GM18868 (cell line): ENCODE measurements at regions not wholly inside any gene's neighbourhood (a gene's known extent, or its start where the extent isn't known, plus 50 kb on each side); places are given as distances from the start of the nearest gene placed in this dataset.

Source experiments
- ATAC-seq: cut with Tn5 transposase; IDR thresholded peaks from one replicate; pipeline ENCODE4 v1.9.1; 2021; ENCODE audit warnings: mild to moderate bottlenecking, moderate library complexity; ENCODE audit not compliant: unreplicated experiment

- ATAC-seq = peak; percentile 63
Measured at GRCh38 chr3:150074697-150075416, 104.2 kb upstream of the PFN2 start.

- ATAC-seq = peak; percentile 74
Measured at GRCh38 chr3:150074277-150074676, 103.6 kb upstream of the PFN2 start.

GRCh38 chr3:150073513-150073912 is 102.8 kb upstream of the PFN2 start:
- ATAC-seq = no peak

GRCh38 chr3:150073031-150073430 is 102.3 kb upstream of the PFN2 start:
- ATAC-seq = no peak

- ATAC-seq = no peak
Measured at GRCh38 chr3:150072576-150072975, 101.9 kb upstream of the PFN2 start.

DNA sequence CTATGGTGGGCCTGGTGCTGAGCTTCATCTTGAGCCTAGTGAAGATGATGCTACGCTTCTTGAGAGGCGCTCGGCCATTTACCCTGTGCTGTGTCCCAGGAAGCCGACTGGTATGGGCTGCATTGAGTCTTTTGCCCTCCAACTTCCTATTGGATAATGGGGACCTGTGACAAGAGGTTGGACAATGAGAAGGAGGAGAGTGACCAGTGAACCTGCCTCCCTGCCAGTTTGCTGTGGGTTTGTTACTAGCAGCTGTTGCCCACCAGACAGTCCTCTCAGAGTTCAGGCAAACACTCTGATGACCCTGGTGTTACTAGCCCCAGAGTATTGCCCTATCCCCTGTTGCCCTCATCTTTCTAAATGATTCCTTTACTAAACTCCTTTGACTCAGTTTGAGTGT is 99.6 kb upstream of the PFN2 start:
- no peak for ATAC-seq

GRCh38 chr3:150069633-150070032 is 98.9 kb upstream of the PFN2 start:
- ATAC-seq = no peak

GRCh38 chr3:150069154-150069527 is 98.4 kb upstream of the PFN2 start:
- no peak for ATAC-seq

GRCh38 chr3:150068440-150069153 is 97.9 kb upstream of the PFN2 start:
- ATAC-seq = no peak

DNA sequence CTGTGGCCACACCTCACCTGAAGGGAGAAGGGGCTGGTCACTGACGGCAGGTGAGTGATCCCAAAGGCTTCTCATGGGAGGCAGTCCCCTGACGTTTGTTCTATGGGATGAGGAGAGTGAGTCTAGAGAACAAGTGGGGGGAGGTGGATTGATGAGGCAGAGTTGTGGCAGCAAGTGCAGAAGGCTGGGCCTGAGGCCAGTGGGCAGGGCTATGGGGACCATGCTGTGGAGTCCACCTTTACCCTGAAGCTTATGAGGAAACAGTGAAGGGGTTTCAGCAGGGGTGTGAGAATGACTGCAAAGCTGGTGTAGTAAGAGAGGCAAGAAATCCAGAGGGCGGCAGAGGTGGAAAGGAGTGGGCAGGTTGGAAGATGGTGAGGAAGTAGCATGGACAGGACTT is 96.9 kb upstream of the PFN2 start:
- no peak for ATAC-seq

DNA sequence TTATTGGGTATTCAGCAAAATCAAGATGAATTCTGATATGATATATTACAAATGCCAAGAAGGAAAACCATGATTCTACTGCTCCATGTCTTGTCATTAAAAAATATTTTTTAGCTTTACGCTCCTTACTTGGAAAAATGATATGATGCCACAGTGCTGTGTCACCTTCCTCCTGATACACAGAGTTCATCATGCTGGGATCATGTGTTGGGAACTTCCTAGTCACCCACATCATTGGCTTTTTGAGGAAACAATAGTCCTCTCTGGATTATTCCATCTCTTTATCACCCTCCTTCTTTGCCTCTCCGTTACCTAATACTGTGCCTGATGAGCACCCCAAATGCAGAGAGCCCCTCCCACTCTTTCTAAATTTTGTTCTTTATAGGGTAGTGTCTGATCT is 94.3 kb upstream of the PFN2 start:
- no peak for ATAC-seq

GRCh38 chr3:150063237-150063636 is 92.5 kb upstream of the PFN2 start:
- no peak for ATAC-seq

DNA sequence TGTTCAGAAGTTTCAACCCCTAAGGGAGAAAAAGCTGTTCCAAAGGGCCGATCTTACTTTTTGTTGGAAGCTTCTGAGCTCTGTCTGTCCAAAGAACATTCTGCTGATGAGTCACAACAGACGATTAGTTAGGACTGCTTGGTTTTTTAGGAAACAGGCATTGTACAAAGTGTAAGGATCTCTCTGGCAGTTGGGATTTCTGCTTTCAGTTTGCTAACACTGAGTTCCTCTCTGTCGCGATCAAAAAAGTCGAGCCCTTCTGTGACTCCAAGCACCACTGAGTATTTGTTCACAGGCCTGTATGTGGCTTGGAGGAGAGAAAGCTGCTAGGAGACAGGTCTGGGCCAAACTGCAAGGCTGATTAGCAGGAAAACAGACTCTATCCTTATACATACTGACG is 91.8 kb upstream of the PFN2 start:
- ATAC-seq = no peak

DNA sequence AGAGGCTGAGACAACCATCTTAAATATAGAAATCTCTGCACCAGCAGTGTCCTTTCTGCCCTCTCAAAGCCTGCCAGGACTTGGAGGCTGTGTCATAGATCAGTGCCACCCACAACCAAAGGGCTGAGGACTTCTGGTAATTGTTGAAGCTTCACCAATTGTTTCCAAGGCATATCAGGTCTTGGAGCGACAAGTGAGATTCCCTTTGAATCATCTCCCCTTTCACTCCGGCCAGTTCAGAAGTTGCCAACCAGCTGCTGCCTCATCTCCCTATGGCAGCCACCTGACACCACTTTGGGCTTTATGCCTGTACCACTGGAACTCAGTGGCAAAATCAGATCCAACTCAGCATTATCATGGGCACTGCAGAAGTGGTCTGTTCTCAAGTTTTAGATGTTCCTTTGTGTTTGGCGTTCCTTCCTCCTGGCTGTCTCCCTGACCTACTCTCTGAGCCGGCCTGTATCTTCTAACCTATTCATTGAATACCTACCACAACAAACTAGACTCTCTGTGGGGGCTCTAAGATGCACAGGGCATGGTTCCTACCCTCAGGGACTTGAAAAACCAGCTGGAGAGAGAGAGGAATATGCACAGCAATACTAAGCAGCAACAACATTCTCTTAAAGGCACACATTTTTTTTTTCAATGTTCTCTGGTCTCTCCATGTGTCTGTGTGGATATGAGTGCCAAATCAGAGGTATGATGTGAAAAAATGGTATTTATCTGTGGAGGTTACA is 90.8 kb upstream of the PFN2 start:
- ATAC-seq = no peak

- ATAC-seq = no peak
Measured at GRCh38 chr3:150059729-150060128, 89.0 kb upstream of the PFN2 start.

DNA sequence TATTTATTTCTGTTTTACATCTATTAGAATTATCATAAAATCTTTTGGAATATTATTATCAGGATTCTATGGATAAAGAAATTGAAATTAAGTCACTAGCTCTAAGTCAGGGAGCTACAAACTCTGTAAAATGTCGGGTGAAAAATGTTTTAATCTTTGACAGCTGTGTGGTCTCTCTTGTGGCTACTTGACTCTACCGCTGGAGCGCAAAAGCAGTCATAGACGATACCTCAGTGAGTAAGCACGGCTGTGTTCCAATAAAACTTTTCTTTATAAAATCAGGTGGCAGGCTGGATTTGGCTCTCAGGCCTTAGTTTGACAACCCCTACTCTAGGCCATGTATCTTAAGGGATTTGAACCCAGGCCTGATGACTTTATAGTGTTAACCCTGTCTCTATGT is 88.5 kb upstream of the PFN2 start:
- ATAC-seq = no peak

- no peak for ATAC-seq
Measured at GRCh38 chr3:150057227-150057626, 86.5 kb upstream of the PFN2 start.

DNA sequence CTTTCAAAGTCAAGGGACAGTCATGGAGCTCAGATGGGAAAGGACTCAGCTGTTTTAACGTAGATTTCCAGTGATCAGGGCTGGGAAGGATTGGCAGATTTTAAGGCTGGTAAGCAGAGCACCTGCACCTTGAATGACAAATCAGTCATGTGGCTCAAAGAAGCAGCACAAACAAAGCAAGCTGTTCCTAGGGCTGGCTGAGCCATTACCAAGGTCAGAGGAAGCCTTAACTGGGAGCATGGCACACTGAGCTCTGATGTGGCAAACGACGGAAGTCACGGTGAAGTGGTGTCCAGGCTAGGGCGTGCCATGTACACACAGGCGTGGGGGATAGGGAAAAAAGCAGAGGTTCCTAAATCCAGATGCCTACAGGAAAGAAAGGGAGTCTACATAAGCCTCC is 84.6 kb upstream of the PFN2 start:
- no peak for ATAC-seq

DNA sequence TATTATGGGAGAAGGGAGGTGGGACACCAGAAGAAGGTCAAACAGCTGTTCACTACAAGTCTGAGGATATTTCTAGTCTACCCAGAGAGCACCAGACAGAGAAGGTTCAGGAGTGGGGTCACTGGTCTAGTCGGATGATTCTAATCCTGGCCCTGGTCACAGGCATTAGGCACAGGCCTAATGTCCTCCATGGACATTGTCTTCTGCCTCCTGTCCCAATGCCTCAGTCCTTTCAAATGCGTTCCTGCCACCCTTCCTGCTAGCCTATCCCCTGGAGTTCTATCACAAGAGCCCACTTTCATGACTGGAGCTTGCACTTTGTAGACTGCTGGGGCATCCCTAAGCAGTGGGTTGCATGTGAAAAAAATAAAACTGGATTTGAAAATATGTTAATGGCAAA is 83.9 kb upstream of the PFN2 start:
- ATAC-seq = no peak

- no peak for ATAC-seq
Measured at GRCh38 chr3:150050510-150050909, 79.8 kb upstream of the PFN2 start.

- ATAC-seq = no peak
Measured at GRCh38 chr3:150049317-150049716, 78.6 kb upstream of the PFN2 start.

DNA sequence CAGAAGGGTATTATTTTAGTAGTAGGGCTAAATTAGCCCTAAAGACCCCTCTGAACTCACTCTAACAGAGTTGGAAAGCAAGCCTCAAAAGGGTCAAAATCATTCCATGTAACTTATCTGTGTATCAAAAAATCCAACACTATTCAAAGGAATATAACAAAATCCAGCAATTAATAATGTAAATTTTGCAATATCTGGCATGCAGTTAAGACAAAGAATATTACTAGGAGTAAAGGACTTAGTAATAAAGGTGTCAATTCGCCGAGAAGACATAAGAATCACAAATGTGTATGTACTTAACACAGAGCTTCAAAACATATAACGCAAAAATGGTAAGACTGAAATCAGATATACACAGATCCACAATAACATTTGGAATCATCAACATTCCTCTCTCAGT is 71.2 kb upstream of the PFN2 start:
- no peak for ATAC-seq
